B cell (primary cell): ENCODE measurements at regions not wholly inside any gene's neighbourhood (a gene's known extent, or its start where the extent isn't known, plus 50 kb on each side); places are given as distances from the start of the nearest gene placed in this dataset.

ENCODE experiments used
- CTCF ChIP-seq: fragments of 200-600 bp; IDR thresholded peaks from one replicate; pipeline ENCODE4 v1.8.0; 2022; ENCODE audit warnings: antibody characterized with exemption, mild to moderate bottlenecking
- EZH2 ChIP-seq: IDR thresholded peaks from 2 replicates; pipeline ENCODE4 v1.6.1; 2012; ENCODE audit warnings: borderline replicate concordance, low read depth, mild to moderate bottlenecking, moderate library complexity, low read length; ENCODE audit not compliant: insufficient read depth, poor library complexity, severe bottlenecking

GRCh38 chr3:28013864-28014473, 227.4 kb upstream of the CMC1 start:
- TF ChIP-seq CTCF, result no peak
- TF ChIP-seq EZH2, result no peak
